SK-MEL-5 (cell line): ENCODE measurements at regions not wholly inside any gene's neighbourhood (a gene's known extent, or its start where the extent isn't known, plus 50 kb on each side); places are given as distances from the start of the nearest gene placed in this dataset.

Source experiments
- DNase-seq: peaks from one replicate; pipeline ENCODE4 v3.0.0-alpha.2; 2016; ENCODE audit warnings: low read depth, low spot score
- in situ Hi-C: cut with HindIII; loops from 2 replicates; pipeline ENCODE4 v1.10.0; 2016; ENCODE audit warnings: low sequenced_read_pairs, high pct_unique_total_duplicates, low pct_unique_long_range_greater_than_20kb

GRCh38 chr6:22499815-22500214 is 69.6 kb upstream of the HDGFL1 start:
- in situ Hi-C loops, result no loop called here
- DNase-seq, result no peak

- DNase-seq, result no peak
- in situ Hi-C loops, result no loop called here
Measured at GRCh38 chr6:22506496-22506895, 62.9 kb upstream of the HDGFL1 start.

- DNase-seq, result no peak
- in situ Hi-C loops, result no loop called here
Measured at GRCh38 chr6:22512686-22513427, 56.5 kb upstream of the HDGFL1 start.

GRCh38 chr6:22513667-22514066 is 55.7 kb upstream of the HDGFL1 start:
- DNase-seq, result no peak
- in situ Hi-C loops, result no loop called here

- DNase-seq, result peak; percentile 19
- in situ Hi-C loops, result no loop called here
Measured at GRCh38 chr6:22519237-22519636, 50.1 kb upstream of the HDGFL1 start.
